ENCODE measurements at regions not wholly inside any gene's neighbourhood (a gene's known extent, or its start where the extent isn't known, plus 50 kb on each side); places are given as distances from the start of the nearest gene placed in this dataset.
"Not testable (repeated sequence)": the region's sequence is repeated elsewhere in the genome, so short reads cannot be mapped to it uniquely, and the experiment has no call there.

- DNase-seq (ENCODE audit: low read depth) = no peak
- TF ChIP-seq CTCF (conservative IDR thresholded peaks at IDR 0.05; ENCODE audit: control insufficient read depth, insufficient read depth, low read depth, low read length) = no peak
- no peak overlapping the region for H3K4me3 ChIP-seq (ENCODE audit: control insufficient read depth, low read depth, low read length)
These were observed 99.9 kb upstream of the FANCL start for GRCh38 chr2:58341047-58341446.

DNA sequence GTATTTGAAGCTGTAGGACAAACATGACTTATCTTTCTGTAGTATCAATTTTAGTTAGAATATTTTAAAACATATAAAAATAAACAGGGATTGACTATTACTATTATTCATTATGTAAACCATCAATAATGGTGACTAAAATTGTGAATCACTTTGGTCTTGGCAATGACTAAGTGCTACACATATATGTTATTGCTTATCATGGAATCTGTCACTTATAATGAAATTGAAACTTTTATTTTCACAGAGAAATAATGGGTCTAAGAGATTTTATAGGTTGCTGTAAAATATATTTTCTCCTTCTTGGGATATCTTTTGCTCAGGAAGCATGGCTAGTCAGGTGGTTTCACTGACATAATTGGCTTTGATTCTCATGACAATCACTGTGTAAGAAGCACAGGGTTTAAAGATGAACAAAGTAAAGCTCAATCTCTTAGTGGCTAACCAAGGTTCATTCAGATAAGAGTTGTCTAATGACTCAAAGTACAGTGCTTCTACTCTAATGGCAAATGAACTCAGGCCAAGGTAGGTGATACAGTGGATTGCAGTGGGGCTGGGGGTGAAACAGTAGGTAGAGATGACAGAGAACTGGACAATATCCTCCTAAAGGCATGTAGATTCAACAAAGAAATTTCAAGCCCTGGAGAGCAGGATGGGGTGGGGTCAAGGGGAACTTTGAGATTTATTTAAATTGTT lies 98.6 kb upstream of the FANCL start:
- no peak overlapping the region for H3K4me3 ChIP-seq (ENCODE audit: control insufficient read depth, low read depth, low read length)
- TF ChIP-seq CTCF (conservative IDR thresholded peaks at IDR 0.05; ENCODE audit: control insufficient read depth, insufficient read depth, low read depth, low read length) = no peak
- DNase-seq (ENCODE audit: low read depth) = no peak

DNA sequence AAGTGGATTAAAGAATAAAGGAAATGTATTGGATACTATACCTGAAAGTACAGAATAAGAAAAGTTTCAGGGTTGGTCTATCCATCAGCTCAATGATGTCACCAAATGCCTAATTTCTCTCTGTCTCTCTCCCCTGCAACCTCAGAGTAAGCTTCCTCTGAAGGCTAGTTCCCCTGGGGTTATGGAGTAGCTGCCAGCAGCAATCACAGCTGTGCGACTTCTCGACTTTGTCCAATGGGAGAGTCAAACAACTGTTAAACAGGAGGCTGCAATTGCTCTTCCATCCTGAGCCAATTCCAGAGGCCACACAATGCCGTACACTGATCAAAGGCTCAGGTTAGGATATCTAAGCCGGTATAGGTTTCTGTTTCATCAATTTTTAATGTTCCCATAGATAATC lies 95.3 kb upstream of the FANCL start:
- DNase-seq (ENCODE audit: low read depth) = no peak
- no peak for TF ChIP-seq CTCF (conservative IDR thresholded peaks at IDR 0.05; ENCODE audit: control insufficient read depth, insufficient read depth, low read depth, low read length)
- H3K4me3 ChIP-seq (ENCODE audit: control insufficient read depth, low read depth, low read length) = no peak overlapping the region

DNA sequence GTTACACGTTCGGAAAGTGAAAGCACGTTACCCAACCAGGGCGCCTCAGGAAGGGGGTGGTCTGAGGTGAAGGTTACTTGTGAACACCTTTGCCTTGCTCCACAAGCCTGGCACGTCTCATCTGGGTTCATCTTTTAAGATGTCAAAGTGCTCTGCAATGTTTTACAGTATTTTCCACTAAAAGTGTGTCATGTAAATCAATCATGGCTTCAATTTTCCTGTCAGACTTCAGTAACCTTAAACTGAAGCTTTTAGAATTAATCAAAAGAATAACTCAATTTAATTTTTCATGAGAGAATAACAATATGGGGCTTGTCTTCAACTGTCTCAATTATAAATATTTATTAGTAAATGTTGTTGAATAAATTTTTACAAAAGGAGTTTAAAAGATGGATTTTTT lies 93.3 kb upstream of the FANCL start:
- no peak for TF ChIP-seq CTCF (conservative IDR thresholded peaks at IDR 0.05; ENCODE audit: control insufficient read depth, insufficient read depth, low read depth, low read length)
- H3K4me3 ChIP-seq (ENCODE audit: control insufficient read depth, low read depth, low read length) = no peak overlapping the region
- DNase-seq (ENCODE audit: low read depth) = no peak

DNA sequence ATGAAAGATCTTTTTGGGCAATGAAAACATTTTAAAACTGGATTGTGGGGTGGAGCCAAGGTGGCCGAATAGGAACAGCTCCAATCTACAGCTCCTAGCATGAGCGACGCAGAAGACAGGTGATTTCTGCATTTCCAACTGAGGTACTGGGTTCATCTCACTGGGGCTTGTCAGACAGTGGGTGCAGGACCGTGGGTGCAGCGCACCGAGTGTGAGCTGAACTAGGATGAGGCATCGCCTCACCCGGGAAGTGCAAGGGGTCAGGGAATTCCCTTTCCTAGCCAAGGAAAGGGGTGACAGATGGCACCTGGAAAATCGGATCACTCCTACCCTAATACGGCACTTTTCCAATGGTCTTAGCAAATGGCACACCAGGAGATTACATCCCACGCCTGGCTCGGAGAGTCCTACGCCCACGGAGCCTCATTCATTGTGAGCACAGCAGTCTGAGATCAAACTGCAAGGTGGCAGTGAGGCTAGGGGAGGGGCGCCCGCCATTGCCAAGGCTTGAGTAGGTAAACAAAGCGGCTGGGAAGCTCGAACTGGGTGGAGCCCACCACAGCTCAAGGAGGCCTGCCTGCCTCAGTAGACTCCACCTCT lies 84.3 kb upstream of the FANCL start:
- H3K4me3 ChIP-seq (ENCODE audit: control insufficient read depth, low read depth, low read length); DNase-seq (ENCODE audit: low read depth): not testable (repeated sequence)

DNA sequence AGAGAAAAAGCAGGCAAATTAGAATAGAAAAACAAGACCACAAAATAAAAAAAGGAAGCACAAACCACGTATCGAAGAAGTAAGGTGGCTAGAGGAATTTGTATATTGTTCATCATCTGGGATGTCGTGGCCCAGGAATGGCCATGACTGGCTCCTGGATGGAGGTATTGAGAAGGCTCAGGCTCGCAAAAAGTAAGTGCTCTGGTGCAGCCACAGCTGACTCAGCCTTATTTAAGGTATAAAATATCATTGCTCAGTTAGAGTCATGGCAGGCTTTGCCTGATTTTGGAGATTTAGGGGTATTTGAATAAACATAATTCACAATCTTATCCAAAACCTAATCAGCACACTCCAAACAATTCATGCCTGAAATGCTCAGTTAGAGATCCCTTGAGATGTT lies 78.4 kb upstream of the FANCL start:
- no peak for TF ChIP-seq CTCF (conservative IDR thresholded peaks at IDR 0.05; ENCODE audit: control insufficient read depth, insufficient read depth, low read depth, low read length)
- DNase-seq (ENCODE audit: low read depth) = no peak
- H3K4me3 ChIP-seq (ENCODE audit: control insufficient read depth, low read depth, low read length) = no peak overlapping the region

- H3K4me3 ChIP-seq (ENCODE audit: control insufficient read depth, low read depth, low read length); DNase-seq (ENCODE audit: low read depth): not testable (repeated sequence)
These were observed 77.8 kb upstream of the FANCL start for GRCh38 chr2:58318949-58319348.

GRCh38 chr2:58313926-58314325 lies 72.8 kb upstream of the FANCL start:
- TF ChIP-seq CTCF (conservative IDR thresholded peaks at IDR 0.05; ENCODE audit: control insufficient read depth, insufficient read depth, low read depth, low read length) = no peak
- no peak overlapping the region for H3K4me3 ChIP-seq (ENCODE audit: control insufficient read depth, low read depth, low read length)
- no peak for DNase-seq (ENCODE audit: low read depth)
